ENCODE measurements at regions not wholly inside any gene's neighbourhood (a gene's known extent, or its start where the extent isn't known, plus 50 kb on each side); places are given as distances from the start of the nearest gene placed in this dataset.

DNA sequence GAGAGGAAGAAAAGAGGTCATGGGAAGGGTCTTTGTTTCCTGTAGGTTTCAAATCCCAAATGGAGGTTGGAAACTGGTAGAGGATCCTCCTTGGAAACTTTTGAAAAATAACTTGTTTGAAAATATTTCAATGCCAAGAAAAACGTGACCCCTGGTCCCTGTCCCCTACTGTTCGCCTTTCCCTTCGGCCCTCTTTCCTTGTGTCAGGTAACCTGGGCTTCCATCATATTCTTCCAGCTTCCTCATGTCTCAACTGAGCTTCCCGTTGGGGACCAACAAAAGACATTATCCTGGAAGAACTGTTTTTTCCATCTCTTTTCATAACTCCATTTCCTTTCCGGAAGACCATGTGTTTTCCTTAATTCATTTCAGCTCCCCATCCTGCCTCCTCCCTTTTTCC lies 266.8 kb upstream of the ANKRD55 start:
- no peak for TF ChIP-seq SMC3 (IDR thresholded peaks at IDR 0.05; ENCODE audit: low read depth, low read length)
- Histone ChIP-seq H2AFZ (ENCODE audit: low read depth) (no peak overlapping the region), H3K9me3 (no peaks in the 10 kb centered on the region), H3F3A (replicated peaks; ENCODE audit: insufficient read depth) (no peaks in the 10 kb centered on the region), H3K27me3 (ENCODE audit: insufficient read depth) (no peaks in the 10 kb centered on the region), H4K20me1 (ENCODE audit: insufficient read depth) (no peaks in the 10 kb centered on the region), H3K9me2 (no peaks in the 10 kb centered on the region), H3K36me3 (replicated peaks in 1 of 2; ENCODE audit: control insufficient read depth in 1 of 2, insufficient read depth in 2 of 2, low read length in 1 of 2) (no peaks in the 10 kb centered on the region), H3K4me2 (no peak overlapping the region), H3K27ac (ENCODE audit: low read depth in 2 of 2, low read length in 1 of 2) (no peak overlapping the region), H3K4me3 (ENCODE audit: low read depth in 2 of 2, low read length in 1 of 2) (no peak overlapping the region), H3K9ac (no peak overlapping the region), H3K79me2 (ENCODE audit: insufficient read depth) (no peaks in the 10 kb centered on the region), H3K4me1 (ENCODE audit: control insufficient read depth in 1 of 2, insufficient read depth in 2 of 2, low read depth in 1 of 2, low read length in 1 of 2) (peaks cover 0 to 14% of the 10 kb centered on the region in 2 experiments; a peak in 2 of 4 replicates)
- WGBS (ENCODE audit: low lambda C conversion rate) = 71% methylated on average over 5 of the region's 5 CpGs
- no peak for DNase-seq
- CTCF ChIA-PET = no interaction called here
- POLR2A ChIA-PET = no interaction called here

DNA sequence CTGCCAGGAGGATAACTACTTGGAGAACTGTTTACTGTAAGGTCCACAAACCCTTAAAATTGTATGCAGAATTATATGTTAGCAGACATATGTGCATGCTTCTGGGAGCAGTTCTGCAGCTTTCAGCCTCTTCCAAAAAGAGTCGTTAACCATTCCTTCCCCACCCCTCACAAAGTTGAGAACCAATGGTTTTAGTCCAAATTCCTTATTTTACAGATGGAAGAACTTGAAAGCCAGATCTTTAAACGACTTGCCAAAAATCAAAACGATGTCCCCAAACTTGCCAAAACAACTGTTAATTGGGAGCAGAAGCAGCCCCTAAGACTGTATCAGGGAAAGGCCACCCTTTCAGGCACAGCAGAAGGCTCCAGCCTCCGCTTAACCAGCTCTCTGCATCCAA lies 266.4 kb upstream of the ANKRD55 start:
- Histone ChIP-seq H3K9ac (no peak overlapping the region), H3K27ac (ENCODE audit: low read depth in 2 of 2, low read length in 1 of 2) (peak overlapping the region in 1 of 2 experiments; percentile 70; a peak in 2 of 4 replicates), H3K9me3 (no peaks in the 10 kb centered on the region), H3K79me2 (ENCODE audit: insufficient read depth) (no peaks in the 10 kb centered on the region), H3K4me2 (no peak overlapping the region), H3K4me1 (ENCODE audit: control insufficient read depth in 1 of 2, insufficient read depth in 2 of 2, low read depth in 1 of 2, low read length in 1 of 2) (peaks cover 0 to 17% of the 10 kb centered on the region in 2 experiments; a peak in 2 of 4 replicates), H2AFZ (ENCODE audit: low read depth) (no peak overlapping the region), H4K20me1 (ENCODE audit: insufficient read depth) (no peaks in the 10 kb centered on the region), H3F3A (replicated peaks; ENCODE audit: insufficient read depth) (no peaks in the 10 kb centered on the region), H3K4me3 (ENCODE audit: low read depth in 2 of 2, low read length in 1 of 2) (no peak overlapping the region), H3K9me2 (no peaks in the 10 kb centered on the region), H3K27me3 (ENCODE audit: insufficient read depth) (no peaks in the 10 kb centered on the region), H3K36me3 (replicated peaks in 1 of 2; ENCODE audit: control insufficient read depth in 1 of 2, insufficient read depth in 2 of 2, low read length in 1 of 2) (no peaks in the 10 kb centered on the region)
- ChIA-PET CTCF (interaction anchor here (1.6 kb wide), 1 partner anchor 229 kb away, joined by 6 read pairs; no protein-coding TSS in a partner anchor), POLR2A (no interaction called here)
- TF ChIP-seq NFIC (IDR thresholded peaks at IDR 0.05; ENCODE audit: borderline replicate concordance) (no peak), JUND (IDR thresholded peaks at IDR 0.05) (no peak), ELF1 (IDR thresholded peaks at IDR 0.05) (no peak), TAF1 (IDR thresholded peaks at IDR 0.05; ENCODE audit: borderline replicate concordance, low read depth, low read length) (no peak)
- 65% methylated on average over 4 of the region's 4 CpGs for WGBS (ENCODE audit: low lambda C conversion rate)
- no peak for DNase-seq

DNA sequence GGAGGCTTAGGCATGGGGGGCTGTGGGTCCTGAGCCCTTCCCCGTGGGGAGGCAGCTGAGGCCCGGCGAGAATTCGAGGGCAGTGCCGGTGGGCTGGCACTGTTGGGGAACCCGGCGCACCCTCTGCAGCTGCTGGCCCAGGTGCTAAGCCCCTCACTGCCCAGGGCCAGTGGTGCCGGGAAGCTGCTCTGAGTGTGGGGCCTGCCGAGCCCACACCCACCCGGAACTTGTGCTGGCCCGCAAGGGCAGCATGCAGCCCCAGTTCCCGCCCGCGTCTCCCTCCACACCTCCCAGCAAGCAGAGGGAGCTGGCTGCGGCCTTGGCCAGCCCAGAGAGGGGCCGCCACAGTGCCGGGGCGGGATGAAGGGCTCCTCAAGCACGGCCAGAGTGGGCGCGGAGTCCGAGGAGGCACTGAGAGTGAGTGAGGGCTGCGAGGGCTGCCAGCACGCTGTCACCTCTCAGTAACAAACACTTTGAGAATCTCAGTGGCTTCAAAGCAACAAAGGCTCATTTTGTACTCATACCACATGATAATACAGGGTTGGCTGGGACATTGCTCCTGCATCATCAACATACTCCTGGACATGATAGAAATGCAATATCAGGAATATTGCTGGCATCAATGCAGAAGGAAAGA lies 265.7 kb upstream of the ANKRD55 start:
- H3K79me2 ChIP-seq (ENCODE audit: insufficient read depth) = no peaks in the 10 kb centered on the region
- no peaks in the 10 kb centered on the region for H3K9me2 ChIP-seq
- no peak for DNase-seq
- no peak overlapping the region for H2AFZ ChIP-seq (ENCODE audit: low read depth)
- no peaks in the 10 kb centered on the region for H3F3A ChIP-seq (replicated peaks; ENCODE audit: insufficient read depth)
- 95% methylated on average over 12 of the region's 24 CpGs for WGBS (ENCODE audit: low lambda C conversion rate)
- H3K4me1 ChIP-seq (ENCODE audit: control insufficient read depth in 1 of 2, insufficient read depth in 2 of 2, low read depth in 1 of 2, low read length in 1 of 2) = peaks cover 0 to 21% of the 10 kb centered on the region in 2 experiments; a peak in 2 of 4 replicates
- POLR2A ChIA-PET = no interaction called here
- no peaks in the 10 kb centered on the region for H3K27me3 ChIP-seq (ENCODE audit: insufficient read depth)
- H3K4me2 ChIP-seq = no peak overlapping the region
- no peaks in the 10 kb centered on the region for H3K36me3 ChIP-seq (replicated peaks in 1 of 2; ENCODE audit: control insufficient read depth in 1 of 2, insufficient read depth in 2 of 2, low read length in 1 of 2)
- H3K27ac ChIP-seq (ENCODE audit: low read depth in 2 of 2, low read length in 1 of 2) = peak overlapping the region in 1 of 2 experiments; percentile 70; a peak in 2 of 4 replicates
- H4K20me1 ChIP-seq (ENCODE audit: insufficient read depth) = no peaks in the 10 kb centered on the region
- H3K9ac ChIP-seq = no peak overlapping the region
- no peaks in the 10 kb centered on the region for H3K9me3 ChIP-seq
- CTCF ChIA-PET = interaction anchor here (1.4 to 1.6 kb wide), 2 partner anchors 18 to 228 kb away, joined by 3 to 6 read pairs; no protein-coding TSS in a partner anchor
- H3K4me3 ChIP-seq (ENCODE audit: low read depth in 2 of 2, low read length in 1 of 2) = no peak overlapping the region
- TF ChIP-seq FOXM1 (IDR thresholded peaks at IDR 0.05; ENCODE audit: low read depth) (no peak), FOSL2 (IDR thresholded peaks at IDR 0.05; ENCODE audit: borderline replicate concordance, low read depth) (no peak), POLR2AphosphoS5 (IDR thresholded peaks at IDR 0.05; ENCODE audit: low read depth, low read length) (no peak), RFX5 (IDR thresholded peaks at IDR 0.05; ENCODE audit: low read length) (no peak), MXI1 (IDR thresholded peaks at IDR 0.05; ENCODE audit: low read depth, low read length) (no peak), TEAD4 (IDR thresholded peaks at IDR 0.05; ENCODE audit: borderline replicate concordance, insufficient read depth) (no peak), TAF1 (IDR thresholded peaks at IDR 0.05; ENCODE audit: borderline replicate concordance, low read depth, low read length) (no peak), CHD2 (IDR thresholded peaks at IDR 0.05; ENCODE audit: low read length, partially characterized antibody) (no peak)
- TF ChIP-seq, protein P1, sequence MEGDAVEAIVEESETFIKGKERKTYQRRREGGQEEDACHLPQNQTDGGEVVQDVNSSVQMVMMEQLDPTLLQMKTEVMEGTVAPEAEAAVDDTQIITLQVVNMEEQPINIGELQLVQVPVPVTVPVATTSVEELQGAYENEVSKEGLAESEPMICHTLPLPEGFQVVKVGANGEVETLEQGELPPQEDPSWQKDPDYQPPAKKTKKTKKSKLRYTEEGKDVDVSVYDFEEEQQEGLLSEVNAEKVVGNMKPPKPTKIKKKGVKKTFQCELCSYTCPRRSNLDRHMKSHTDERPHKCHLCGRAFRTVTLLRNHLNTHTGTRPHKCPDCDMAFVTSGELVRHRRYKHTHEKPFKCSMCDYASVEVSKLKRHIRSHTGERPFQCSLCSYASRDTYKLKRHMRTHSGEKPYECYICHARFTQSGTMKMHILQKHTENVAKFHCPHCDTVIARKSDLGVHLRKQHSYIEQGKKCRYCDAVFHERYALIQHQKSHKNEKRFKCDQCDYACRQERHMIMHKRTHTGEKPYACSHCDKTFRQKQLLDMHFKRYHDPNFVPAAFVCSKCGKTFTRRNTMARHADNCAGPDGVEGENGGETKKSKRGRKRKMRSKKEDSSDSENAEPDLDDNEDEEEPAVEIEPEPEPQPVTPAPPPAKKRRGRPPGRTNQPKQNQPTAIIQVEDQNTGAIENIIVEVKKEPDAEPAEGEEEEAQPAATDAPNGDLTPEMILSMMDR (IDR thresholded peaks at IDR 0.05) = no peak
- TF ChIP-seq, protein P2, sequence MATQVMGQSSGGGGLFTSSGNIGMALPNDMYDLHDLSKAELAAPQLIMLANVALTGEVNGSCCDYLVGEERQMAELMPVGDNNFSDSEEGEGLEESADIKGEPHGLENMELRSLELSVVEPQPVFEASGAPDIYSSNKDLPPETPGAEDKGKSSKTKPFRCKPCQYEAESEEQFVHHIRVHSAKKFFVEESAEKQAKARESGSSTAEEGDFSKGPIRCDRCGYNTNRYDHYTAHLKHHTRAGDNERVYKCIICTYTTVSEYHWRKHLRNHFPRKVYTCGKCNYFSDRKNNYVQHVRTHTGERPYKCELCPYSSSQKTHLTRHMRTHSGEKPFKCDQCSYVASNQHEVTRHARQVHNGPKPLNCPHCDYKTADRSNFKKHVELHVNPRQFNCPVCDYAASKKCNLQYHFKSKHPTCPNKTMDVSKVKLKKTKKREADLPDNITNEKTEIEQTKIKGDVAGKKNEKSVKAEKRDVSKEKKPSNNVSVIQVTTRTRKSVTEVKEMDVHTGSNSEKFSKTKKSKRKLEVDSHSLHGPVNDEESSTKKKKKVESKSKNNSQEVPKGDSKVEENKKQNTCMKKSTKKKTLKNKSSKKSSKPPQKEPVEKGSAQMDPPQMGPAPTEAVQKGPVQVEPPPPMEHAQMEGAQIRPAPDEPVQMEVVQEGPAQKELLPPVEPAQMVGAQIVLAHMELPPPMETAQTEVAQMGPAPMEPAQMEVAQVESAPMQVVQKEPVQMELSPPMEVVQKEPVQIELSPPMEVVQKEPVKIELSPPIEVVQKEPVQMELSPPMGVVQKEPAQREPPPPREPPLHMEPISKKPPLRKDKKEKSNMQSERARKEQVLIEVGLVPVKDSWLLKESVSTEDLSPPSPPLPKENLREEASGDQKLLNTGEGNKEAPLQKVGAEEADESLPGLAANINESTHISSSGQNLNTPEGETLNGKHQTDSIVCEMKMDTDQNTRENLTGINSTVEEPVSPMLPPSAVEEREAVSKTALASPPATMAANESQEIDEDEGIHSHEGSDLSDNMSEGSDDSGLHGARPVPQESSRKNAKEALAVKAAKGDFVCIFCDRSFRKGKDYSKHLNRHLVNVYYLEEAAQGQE (IDR thresholded peaks at IDR 0.05; ENCODE audit: low read depth, low read length) = no peak
- TF ChIP-seq, protein P3, sequence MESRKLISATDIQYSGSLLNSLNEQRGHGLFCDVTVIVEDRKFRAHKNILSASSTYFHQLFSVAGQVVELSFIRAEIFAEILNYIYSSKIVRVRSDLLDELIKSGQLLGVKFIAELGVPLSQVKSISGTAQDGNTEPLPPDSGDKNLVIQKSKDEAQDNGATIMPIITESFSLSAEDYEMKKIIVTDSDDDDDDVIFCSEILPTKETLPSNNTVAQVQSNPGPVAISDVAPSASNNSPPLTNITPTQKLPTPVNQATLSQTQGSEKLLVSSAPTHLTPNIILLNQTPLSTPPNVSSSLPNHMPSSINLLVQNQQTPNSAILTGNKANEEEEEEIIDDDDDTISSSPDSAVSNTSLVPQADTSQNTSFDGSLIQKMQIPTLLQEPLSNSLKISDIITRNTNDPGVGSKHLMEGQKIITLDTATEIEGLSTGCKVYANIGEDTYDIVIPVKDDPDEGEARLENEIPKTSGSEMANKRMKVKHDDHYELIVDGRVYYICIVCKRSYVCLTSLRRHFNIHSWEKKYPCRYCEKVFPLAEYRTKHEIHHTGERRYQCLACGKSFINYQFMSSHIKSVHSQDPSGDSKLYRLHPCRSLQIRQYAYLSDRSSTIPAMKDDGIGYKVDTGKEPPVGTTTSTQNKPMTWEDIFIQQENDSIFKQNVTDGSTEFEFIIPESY (IDR thresholded peaks at IDR 0.05; ENCODE audit: borderline replicate concordance, low read depth) = no peak
